Activated naive CD4-positive, alpha-beta T cell (primary cell): ENCODE measurements at regions not wholly inside any gene's neighbourhood (a gene's known extent, or its start where the extent isn't known, plus 50 kb on each side); places are given as distances from the start of the nearest gene placed in this dataset.
"Not testable (repeated sequence)": the region's sequence is repeated elsewhere in the genome, so short reads cannot be mapped to it uniquely, and the experiment has no call there.

Experiments used
- DNase-seq, 4 experiments: peaks; one replicate each; lab custom pipeline; 2025; lab: John Stamatoyannopoulos, UW

GRCh38 chr6:167662075-167662880 is 164.4 kb upstream of the AFDN start:
- DNase-seq: no peak

- no peak for DNase-seq
Measured at GRCh38 chr6:167662881-167663205, 163.9 kb upstream of the AFDN start.

- DNase-seq: no peak
Measured at GRCh38 chr6:167663316-167663715, 163.4 kb upstream of the AFDN start.

GRCh38 chr6:167663784-167664443 is 162.8 kb upstream of the AFDN start:
- DNase-seq: no peak

- no peak for DNase-seq
Measured at GRCh38 chr6:167664678-167665660, 161.7 kb upstream of the AFDN start.

- no peak for DNase-seq
Measured at GRCh38 chr6:167665698-167666330, 160.9 kb upstream of the AFDN start.

GRCh38 chr6:167666571-167667203 is 160.0 kb upstream of the AFDN start:
- DNase-seq: no peak

GRCh38 chr6:167667204-167668018 is 159.3 kb upstream of the AFDN start:
- DNase-seq: no peak

GRCh38 chr6:167668019-167668753 is 158.5 kb upstream of the AFDN start:
- DNase-seq: no peak

- no peak for DNase-seq
Measured at GRCh38 chr6:167668754-167669552, 157.8 kb upstream of the AFDN start.

- no peak for DNase-seq
Measured at GRCh38 chr6:167669553-167669849, 157.2 kb upstream of the AFDN start.

GRCh38 chr6:167669870-167670802 is 156.6 kb upstream of the AFDN start:
- DNase-seq: no peak

- DNase-seq: no peak
Measured at GRCh38 chr6:167670938-167671338, 155.8 kb upstream of the AFDN start.

GRCh38 chr6:167671379-167671976 is 155.2 kb upstream of the AFDN start:
- not testable (repeated sequence) for DNase-seq

GRCh38 chr6:167671977-167672687 is 154.6 kb upstream of the AFDN start:
- no peak for DNase-seq

GRCh38 chr6:167672738-167673137 is 154.0 kb upstream of the AFDN start:
- no peak for DNase-seq

- DNase-seq: no peak
Measured at GRCh38 chr6:167673946-167674345, 152.8 kb upstream of the AFDN start.
